NCI-H82 (cell line): ENCODE measurements at regions not wholly inside any gene's neighbourhood (a gene's known extent, or its start where the extent isn't known, plus 50 kb on each side); places are given as distances from the start of the nearest gene placed in this dataset.
"Not testable (repeated sequence)": the region's sequence is repeated elsewhere in the genome, so short reads cannot be mapped to it uniquely, and the experiment has no call there.

ENCODE experiments used
- DNase-seq: peaks from one replicate; lab custom pipeline; 2025; lab: John Stamatoyannopoulos, UW

- DNase-seq, result no peak
Observed at GRCh38 chr5:25451294-25451693, 806.5 kb upstream of the CDH10 start.

GRCh38 chr5:25448646-25449045 is 803.9 kb upstream of the CDH10 start:
- no peak for DNase-seq

DNA sequence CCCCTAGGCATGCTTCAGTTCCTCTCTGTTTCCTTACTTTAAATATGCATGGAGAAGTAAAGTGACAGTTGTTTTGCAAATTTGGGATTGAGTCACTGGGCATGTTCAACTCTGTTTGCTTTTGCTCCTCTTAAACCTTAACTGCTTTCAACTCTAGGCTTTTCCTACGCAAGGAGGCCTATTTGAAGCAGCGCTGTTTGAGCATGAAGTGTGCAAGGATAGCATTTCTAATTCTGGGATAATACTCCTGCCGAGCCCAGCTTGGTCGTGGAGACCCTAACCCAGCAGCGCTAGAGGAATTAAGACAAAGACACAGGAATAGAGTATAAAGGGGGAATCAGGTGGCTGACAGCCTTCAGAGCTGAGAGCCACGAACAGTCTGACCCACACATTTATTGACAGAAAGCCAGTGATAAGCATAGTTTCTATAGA is 803.4 kb upstream of the CDH10 start:
- no peak for DNase-seq

DNA sequence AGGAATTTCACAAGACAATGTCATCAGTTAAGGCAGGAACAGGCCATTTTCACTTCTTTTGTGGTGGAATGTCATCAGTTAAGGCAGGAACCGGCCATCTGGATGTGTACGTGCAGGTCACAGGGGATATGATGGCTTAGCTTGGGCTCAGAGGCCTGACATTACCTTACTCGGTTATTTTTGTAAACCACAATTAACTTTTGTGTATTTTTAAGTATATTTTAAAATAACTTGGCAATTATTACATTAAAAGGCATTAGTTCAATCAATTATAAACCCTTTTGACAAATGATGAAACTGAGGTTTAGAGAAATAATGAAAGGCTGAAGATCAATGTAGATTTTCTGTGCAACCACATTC is 801.3 kb upstream of the CDH10 start:
- DNase-seq, result not testable (repeated sequence)

DNA sequence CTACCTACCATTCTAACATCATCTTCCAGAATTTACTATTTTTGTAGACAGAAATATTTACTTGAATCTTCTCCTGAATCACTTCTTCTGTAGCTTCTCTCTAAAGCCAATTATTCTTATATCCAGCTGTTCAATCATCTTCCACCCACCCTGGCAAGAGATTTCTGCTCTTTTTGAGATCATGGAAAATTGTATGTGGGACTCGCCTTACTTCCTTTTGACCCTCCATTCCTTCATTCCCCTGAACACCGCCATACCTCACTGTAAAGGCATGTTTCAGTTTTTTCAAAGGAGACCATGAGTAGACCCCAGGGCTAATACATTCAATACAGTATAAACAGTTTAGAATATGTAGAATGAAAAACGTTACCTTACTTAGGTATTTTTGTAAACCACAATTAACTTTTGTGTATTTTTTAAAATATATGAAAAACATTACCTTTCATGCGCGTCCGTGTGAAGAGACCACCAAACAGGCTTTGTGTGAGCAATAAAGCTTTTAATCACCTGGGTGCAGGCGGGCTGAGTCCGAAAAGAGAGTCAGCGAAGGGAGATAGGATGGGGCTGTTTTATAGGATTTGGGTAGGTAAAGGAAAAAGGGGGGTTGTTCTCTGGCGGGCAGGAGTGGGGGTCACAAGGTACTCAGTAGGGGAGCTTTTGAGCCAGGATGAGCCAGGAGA is 800.7 kb upstream of the CDH10 start:
- DNase-seq, result not testable (repeated sequence)

DNA sequence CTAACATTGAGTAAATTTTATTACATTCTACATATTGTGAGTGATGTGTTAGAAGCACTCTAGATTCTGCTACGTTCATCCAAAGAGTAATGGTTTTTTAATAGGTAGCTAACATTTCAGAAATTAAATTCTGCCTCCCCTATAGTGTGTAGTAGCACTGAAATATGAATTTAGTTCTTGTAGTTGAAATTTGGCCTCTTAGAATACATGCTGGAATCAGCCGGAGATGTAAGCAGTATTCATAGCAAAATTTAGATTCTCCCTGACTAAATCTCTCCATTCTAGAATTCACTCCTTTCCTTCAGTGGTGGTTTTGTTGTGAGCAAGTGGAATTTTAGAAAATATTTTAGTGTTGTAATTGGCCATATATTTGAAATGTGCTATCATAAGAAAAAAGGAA is 799.9 kb upstream of the CDH10 start:
- DNase-seq, result no peak

DNA sequence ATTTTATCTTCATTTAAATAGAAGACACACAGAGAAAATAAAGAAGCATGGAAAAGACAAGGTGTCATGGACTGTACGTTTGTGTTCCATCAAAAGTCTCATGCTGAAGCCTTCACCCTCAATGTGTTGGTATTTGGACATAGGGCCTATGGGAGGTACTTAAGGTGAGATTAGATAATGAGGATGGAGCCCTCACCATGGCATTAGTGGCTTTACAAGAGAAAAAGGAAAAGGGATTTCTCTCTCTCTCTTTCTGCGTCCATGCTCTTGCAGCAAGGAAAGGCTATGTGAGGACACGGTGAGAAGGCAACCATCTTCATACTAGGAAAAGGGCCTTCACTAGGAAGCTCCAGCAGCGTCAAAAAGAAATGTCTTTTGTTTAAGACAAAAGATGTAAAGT is 797.0 kb upstream of the CDH10 start:
- DNase-seq, result no peak

- no peak for DNase-seq
Observed at GRCh38 chr5:25439025-25439424, 794.2 kb upstream of the CDH10 start.

DNA sequence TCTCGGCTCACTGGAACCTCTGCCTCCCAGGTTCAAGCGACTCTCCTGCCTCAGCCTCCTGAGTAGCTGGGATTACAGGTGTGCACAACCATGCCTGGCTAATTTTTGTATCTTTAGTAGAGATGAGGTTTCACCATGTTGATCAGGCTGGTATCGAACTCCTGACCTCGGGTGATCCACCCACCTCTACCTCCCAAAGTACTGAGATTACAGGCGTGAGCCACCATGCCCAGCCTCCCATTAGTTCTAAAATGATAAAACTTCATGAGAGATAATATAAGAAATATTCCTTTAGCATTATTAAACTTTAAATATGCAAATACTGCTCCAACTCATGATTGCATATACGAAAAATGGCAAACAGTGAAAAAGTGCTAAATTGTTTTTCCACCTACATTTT is 793.6 kb upstream of the CDH10 start:
- not testable (repeated sequence) for DNase-seq

DNA sequence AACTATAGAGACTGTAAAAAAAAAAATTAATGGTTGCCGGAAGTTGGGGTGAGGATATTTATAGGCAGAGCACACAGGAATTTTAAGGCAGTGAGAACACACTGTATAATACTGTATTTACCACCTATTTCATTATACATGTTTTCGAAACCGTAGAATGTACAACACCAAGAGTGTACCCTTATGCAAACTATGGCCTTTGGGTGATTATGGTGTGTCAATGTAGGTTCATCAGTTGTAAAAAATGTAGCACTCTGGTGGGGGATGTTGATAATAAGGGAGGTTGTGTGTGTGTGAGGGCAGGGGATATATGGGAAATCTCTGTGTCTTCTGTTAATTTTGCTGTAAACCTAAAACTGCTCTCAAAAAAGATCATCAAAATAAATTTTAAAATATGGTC is 791.7 kb upstream of the CDH10 start:
- DNase-seq, result no peak

DNA sequence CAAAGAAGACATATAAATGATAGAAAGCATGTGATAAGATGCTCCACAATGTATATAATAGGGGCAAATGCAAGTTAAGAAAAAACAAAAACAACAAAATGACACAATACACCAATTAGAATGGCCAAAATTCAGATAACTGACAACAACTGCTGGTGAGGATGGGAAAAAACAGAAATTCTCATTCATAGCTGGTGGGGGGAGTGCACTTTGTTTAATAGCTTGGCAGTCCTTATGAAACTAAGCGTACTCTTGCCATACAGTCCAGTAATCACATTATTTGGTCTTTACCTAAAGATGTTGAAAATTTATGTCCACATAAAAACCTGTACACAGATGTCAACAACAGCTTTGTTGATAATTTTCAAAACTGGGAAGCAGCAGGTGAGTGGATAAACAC is 791.1 kb upstream of the CDH10 start:
- no peak for DNase-seq

DNA sequence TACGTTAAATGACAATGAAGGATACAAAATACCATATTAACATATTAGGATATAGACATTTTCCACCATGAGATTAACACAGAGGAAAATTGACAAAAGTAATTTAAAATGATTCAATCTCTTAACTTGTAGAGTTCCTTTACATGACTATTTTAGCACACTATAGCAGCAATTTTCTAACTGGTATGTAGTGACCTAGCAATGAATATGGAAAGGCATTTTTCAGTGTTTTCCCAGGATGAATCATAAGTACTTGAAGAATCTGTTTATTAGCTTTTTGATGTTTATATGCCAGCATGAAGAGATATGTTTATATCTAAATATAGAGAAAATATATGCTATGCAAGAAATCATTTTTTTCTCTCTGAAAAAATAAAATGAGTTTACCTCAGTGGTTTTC is 782.5 kb upstream of the CDH10 start:
- no peak for DNase-seq

GRCh38 chr5:25423271-25423670 is 778.5 kb upstream of the CDH10 start:
- DNase-seq, result no peak

DNA sequence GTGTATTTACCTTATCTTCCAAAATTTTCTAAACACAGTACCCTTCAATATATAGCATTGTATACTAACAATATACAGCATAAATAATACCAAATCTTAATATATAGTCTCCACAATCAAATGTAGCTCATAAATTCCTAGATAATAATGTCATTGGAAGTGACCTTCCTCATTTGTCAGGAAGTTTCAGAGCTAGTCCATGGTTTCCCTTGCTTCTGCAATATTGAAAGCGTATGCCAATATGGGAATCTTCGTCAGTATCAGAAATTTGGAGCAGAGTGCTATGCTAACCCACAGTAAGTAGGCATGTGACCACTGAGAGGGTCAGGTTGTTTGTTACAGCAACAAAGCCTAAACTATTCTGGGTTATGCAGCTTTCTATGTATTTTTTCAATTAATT is 774.9 kb upstream of the CDH10 start:
- no peak for DNase-seq

GRCh38 chr5:25418978-25419377 is 774.2 kb upstream of the CDH10 start:
- DNase-seq, result no peak

DNA sequence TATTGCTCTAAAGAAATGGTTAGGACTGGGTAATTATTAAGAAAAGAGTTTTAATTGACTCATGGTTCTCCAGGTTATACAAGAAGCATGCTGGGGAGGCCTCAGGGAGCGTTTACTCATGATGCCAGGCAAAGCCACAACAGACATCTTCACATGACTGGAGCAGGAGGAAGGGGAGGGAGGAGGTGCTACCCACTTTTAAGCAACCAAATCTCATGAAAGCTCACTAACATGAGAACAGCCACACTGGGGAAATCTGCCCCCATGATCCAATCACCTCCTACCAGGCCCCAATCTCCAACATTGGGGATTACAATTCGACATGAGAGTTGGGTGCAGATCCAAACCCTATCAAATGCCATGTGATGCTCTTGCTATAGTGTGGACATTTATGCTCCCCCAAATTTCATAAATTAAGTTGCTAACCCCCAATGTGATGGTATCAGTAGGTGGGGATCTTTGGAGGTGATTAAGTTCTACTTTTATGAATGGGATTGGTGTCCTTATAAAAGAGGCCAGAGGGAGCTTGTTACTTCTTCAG is 773.6 kb upstream of the CDH10 start:
- no peak for DNase-seq

GRCh38 chr5:25416960-25417359 is 772.2 kb upstream of the CDH10 start:
- no peak for DNase-seq

DNA sequence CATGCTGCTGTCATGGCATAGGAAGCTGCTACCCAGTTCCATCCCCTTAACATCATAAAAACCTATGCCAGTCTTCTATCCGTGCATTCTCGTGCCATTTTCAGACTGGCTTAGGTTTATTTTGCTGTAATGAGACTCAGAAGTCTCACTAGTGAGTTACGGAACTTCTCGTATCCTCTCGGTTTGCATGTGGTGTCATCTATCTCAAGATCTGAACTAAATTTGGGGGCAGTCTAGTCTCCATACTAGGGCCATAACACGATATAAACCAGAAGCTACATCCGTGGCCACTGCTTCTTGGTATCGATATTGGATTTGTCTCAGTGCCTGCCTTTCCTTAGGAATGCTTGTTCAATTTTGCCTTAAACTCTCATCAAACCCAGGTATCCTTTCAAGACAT is 771.2 kb upstream of the CDH10 start:
- no peak for DNase-seq

DNA sequence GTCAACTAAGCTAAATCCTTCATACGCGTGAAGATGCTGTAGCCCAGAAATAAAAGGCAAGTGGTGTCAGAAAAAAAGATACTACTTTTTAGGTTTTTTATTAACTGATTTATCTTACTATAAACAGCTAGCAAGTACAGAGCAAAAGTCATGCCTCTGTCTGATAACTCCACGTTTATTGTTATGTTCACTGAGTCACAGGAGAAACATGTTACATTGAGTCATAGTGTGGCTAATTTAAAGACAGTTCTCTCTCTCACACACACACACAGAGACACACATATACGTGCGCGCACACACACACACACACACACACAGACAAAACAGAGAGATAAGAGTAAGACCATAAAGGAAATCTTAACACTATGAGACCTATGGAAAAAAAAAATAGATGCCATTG is 770.0 kb upstream of the CDH10 start:
- no peak for DNase-seq

DNA sequence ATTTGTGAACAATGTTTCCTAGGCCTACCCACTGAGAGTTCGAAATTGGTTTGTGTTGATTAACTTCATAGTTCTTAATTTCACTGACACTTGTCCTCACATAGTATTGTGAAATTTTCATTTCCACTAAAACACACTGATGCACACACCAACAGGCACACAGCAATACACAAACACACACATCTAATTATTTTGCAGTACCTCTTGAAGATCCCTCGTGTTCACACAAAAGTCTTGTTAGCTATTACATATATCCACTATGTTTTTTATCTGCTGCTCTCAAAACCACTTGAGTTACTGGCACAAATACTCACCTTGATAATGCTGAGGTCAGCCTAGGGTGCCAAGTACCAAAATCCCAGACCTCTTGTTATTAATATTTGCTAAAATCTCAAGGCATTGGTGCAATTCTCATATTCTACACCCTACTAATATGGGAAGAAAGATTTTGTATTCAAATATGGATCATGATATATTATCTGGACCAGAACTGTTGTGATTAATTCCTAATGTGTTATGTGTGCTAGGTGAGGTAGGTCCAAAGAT is 767.4 kb upstream of the CDH10 start:
- no peak for DNase-seq

GRCh38 chr5:25407365-25407764 is 762.6 kb upstream of the CDH10 start:
- not testable (repeated sequence) for DNase-seq

DNA sequence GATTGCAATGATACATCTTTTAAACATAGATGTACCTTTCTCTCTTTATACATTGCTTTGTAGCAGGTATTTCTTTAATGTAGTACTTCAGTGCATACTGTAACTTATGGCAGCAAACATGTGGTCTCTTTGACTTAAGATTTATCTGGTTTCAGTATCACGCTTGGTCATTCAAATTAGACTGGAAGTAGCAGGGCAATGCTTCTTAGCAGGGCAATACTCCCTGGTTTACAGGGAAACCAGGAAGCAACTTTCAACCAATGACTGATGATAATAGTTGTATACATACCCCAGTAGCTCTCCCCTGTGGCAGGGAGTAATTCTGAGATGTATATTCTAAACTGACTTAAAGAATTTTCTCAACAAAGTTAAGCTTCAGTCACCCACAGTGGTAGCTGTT is 761.1 kb upstream of the CDH10 start:
- no peak for DNase-seq

DNA sequence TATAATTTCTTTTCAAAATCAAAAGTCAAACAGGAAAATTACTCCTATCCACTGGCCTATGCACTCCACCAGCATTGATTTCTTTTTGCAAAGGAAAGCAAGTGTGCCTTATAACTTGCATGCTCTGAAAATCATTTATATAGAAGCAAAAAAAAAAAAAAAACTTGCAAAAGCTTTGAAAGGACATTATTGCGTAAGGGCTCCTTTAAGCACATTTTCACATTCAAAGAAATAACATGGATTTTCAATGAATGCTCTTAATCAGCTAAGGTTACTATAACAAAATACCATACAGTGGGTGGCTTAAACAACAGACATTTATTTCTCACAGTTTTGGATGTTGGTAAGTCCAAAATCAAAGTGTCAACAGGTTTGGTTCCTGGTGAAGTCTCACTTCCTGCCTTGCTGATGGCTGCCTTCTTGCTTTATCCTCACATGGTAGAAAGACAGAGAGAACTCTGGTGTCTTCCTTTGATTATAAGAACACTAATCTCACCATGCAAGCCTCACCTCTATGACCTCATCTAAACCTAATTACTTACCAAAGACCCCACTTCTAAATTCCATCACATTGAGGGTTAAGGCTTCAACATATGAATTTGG is 755.2 kb upstream of the CDH10 start:
- no peak for DNase-seq

- DNase-seq, result no peak
Observed at GRCh38 chr5:25393957-25394356, 749.2 kb upstream of the CDH10 start.
